ENCODE measurements at regions not wholly inside any gene's neighbourhood (a gene's known extent, or its start where the extent isn't known, plus 50 kb on each side); places are given as distances from the start of the nearest gene placed in this dataset.

DNA sequence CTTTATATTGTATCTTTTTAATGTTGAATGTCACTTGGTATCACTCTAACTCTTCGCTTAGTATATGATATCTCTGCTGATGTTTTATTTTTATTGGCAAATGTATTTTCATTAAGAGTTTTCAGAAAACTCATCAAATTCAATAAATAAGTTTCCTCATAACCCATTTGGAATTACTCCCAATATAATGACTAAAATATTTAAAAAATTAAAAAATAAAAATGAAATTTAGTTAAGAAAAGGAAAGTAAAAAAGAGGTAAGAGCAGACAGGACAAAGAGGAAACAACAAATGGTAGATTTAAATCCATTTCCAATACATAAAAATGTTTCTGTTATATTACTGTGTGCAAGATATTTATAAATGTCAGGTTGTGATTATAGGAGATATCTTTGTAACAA lies 548.9 kb upstream of the SPRY2 start:
- Histone ChIP-seq H3K4me3 (no peak overlapping the region), H3K9me3 (no peaks in the 10 kb centered on the region), H3K36me3 (no peaks in the 10 kb centered on the region), H3K27ac (no peak overlapping the region), H3K4me1 (no peaks in the 10 kb centered on the region), H3K27me3 (no peaks in the 10 kb centered on the region)
- 67 to 82% methylated on average over 1 of the region's 1 CpG for WGBS, 2 donors
- FAIRE-seq = no peak
- no peak for ATAC-seq
- TF ChIP-seq, protein P1, sequence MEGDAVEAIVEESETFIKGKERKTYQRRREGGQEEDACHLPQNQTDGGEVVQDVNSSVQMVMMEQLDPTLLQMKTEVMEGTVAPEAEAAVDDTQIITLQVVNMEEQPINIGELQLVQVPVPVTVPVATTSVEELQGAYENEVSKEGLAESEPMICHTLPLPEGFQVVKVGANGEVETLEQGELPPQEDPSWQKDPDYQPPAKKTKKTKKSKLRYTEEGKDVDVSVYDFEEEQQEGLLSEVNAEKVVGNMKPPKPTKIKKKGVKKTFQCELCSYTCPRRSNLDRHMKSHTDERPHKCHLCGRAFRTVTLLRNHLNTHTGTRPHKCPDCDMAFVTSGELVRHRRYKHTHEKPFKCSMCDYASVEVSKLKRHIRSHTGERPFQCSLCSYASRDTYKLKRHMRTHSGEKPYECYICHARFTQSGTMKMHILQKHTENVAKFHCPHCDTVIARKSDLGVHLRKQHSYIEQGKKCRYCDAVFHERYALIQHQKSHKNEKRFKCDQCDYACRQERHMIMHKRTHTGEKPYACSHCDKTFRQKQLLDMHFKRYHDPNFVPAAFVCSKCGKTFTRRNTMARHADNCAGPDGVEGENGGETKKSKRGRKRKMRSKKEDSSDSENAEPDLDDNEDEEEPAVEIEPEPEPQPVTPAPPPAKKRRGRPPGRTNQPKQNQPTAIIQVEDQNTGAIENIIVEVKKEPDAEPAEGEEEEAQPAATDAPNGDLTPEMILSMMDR (IDR thresholded peaks at IDR 0.05) = no peak
- intact Hi-C loops (cut with DNase I) = no loop called here
- no peak for DNase-seq

DNA sequence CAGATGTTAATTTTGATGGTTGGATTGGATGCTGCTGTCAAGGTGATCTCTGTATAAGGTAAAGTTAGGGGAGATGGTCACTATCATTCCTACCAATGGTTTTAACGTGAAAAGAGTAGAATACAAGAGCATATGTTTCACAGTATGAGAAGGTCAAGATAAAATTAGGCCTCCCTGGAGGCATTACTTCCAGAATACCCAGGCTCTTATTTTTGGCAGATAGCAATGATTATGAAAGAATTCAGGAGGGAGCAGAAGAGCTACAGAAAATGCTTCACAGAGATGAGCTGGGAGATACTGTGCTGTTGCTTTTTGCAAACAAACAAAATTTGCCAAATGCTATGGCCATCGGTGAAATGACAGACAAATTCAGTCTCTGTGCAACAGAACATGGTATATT lies 547.5 kb upstream of the SPRY2 start:
- Histone ChIP-seq H3K36me3 (no peaks in the 10 kb centered on the region), H3K27me3 (no peaks in the 10 kb centered on the region), H3K9me3 (no peaks in the 10 kb centered on the region), H3K27ac (no peak overlapping the region), H3K4me1 (no peaks in the 10 kb centered on the region), H3K4me3 (no peak overlapping the region)
- intact Hi-C loops (cut with DNase I) = no loop called here
- WGBS, 2 donors = 69 to 85% methylated on average over 2 of the region's 2 CpGs
- no peak for FAIRE-seq
- TF ChIP-seq, protein P1 (IDR thresholded peaks at IDR 0.05) = no peak
- DNase-seq = no peak
- no peak for ATAC-seq

DNA sequence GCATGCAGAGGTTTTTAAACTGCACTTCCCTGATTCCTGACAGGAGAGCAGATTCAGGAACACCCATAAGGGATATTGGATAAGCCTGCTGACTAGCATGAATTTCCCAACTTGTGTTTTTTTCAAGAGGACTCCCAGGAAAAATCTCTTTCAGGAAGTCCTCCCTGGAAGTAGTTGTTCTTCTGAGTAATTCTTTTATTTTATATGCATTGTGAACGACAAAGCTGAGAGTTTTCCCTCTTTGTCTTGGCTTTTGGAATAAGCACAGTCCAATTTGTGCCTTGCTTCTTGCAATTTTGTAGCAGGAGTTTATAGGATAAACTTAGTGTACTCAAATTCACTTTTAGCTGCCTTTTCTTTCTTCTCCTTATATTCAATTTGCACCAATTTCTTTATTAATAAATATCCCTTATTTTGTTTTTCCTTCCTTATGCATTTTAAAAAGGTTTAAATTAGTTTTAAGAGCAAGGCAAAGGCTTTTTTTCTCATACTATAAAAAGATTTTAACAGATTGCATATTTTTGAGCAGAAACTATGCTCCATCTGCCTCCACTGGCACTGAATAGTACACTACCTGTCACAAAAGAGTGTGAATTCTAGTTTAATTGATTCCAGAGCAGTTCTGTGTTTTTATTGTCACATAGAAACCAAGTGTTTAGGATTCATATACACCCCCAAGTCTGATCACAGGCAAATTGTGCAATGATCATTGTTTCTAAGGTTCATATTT lies 543.3 kb upstream of the SPRY2 start:
- WGBS, 2 donors = 71 to 89% methylated on average over 1 of the region's 1 CpG
- no peak for FAIRE-seq
- no peak for ATAC-seq

DNA sequence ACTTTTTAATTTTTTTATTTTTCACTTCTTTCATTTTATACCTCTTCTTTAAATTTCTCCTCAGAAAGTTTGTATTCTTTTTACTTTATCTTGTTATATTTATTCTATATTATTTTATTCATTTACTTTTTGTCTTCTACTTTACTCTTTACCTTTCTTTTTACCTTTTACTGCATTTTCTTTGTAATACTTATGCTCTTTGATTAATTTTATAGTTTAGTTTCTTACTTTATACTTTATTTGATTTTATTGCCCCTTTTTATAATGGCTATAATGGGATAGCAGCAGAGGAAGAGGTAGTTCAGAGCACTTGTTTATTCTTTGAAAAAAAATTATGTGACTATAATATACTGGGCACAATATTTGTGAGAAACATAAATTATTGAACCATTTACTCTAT lies 542.6 kb upstream of the SPRY2 start:
- peak; percentile 85 for FAIRE-seq
- intact Hi-C loops (cut with DNase I) = no loop called here
- TF ChIP-seq, protein P1 (IDR thresholded peaks at IDR 0.05) = no peak
- DNase-seq = no peak
- ATAC-seq = no peak
- Histone ChIP-seq H3K36me3 (no peaks in the 10 kb centered on the region), H3K4me1 (no peaks in the 10 kb centered on the region), H3K4me3 (no peak overlapping the region), H3K27ac (no peak overlapping the region), H3K9me3 (no peaks in the 10 kb centered on the region), H3K27me3 (no peaks in the 10 kb centered on the region)

More for the DNA sequence above, 543.3 kb upstream of the SPRY2 start:
- TF ChIP-seq, protein P1 (IDR thresholded peaks at IDR 0.05) = no peak
- no peak overlapping the region for H3K27ac ChIP-seq
- H3K27me3 ChIP-seq = no peaks in the 10 kb centered on the region
- no peak for DNase-seq
- H3K9me3 ChIP-seq = no peaks in the 10 kb centered on the region
- H3K4me1 ChIP-seq = no peaks in the 10 kb centered on the region
- intact Hi-C loops (cut with DNase I) = no loop called here
- H3K36me3 ChIP-seq = no peaks in the 10 kb centered on the region
- H3K4me3 ChIP-seq = no peak overlapping the region

DNA sequence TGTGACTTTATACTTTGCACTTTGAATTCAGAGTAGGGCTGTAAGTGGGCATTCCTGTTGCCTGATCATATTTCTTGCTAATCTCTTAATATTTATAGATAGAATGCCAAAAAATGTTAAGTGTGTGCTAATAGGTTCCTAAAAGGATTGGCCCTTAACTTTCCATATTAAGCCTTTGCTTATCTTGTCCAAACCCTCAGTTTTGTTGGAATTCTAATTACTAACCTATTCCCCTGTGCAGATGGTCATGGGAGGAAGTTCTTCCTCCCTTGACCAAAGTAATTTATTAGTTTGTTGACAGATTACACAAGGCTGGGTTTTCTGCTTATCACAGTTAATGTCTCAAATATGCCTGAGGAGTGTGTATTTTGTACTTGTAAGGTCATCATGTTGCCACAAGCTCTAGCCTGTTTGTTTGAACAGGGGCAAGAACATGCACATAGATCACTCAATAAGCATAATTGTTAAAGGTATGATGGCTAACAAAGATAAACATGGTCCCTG lies 541.1 kb upstream of the SPRY2 start:
- no peak for FAIRE-seq
- intact Hi-C loops (cut with DNase I) = no loop called here
- DNase-seq = no peak

More for the DNA sequence above, 541.1 kb upstream of the SPRY2 start:
- H3K27me3 ChIP-seq = no peaks in the 10 kb centered on the region
- peak in 1 of 4 donors; percentile 36 for ATAC-seq
- TF ChIP-seq, protein P1 (IDR thresholded peaks at IDR 0.05) = no peak
- H3K27ac ChIP-seq = no peak overlapping the region
- no peak overlapping the region for H3K4me3 ChIP-seq
- H3K4me1 ChIP-seq = no peaks in the 10 kb centered on the region
- no peaks in the 10 kb centered on the region for H3K36me3 ChIP-seq
- no peaks in the 10 kb centered on the region for H3K9me3 ChIP-seq

Data from pancreas (tissue), 10 donors.